ENCODE measurements at regions not wholly inside any gene's neighbourhood (a gene's known extent, or its start where the extent isn't known, plus 50 kb on each side); places are given as distances from the start of the nearest gene placed in this dataset.

DNA sequence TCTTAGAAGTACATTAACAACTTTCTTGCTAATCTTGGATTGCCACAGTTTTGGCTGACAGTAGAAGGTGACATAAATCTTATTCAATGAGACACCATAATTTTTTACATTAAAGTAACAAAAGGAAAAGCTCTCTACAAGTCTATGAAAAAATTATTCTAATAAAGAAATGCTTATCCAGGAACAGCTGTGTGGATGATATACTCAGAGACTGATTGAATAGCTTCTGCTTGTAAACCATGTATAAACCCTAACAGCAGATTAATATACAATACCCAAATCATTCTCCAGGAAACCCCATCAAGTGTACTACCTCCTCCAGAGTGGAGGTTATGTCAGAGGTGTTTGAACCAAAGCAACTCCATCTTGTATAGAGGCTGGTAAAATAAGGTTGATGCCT is 581.4 kb upstream of the PTGER4 start:
- DNase-seq (ENCODE audit: low read depth) = no peak
- H3K4me3 ChIP-seq (ENCODE audit: low read depth, low read length) = no peak overlapping the region
- TF ChIP-seq, protein P1, sequence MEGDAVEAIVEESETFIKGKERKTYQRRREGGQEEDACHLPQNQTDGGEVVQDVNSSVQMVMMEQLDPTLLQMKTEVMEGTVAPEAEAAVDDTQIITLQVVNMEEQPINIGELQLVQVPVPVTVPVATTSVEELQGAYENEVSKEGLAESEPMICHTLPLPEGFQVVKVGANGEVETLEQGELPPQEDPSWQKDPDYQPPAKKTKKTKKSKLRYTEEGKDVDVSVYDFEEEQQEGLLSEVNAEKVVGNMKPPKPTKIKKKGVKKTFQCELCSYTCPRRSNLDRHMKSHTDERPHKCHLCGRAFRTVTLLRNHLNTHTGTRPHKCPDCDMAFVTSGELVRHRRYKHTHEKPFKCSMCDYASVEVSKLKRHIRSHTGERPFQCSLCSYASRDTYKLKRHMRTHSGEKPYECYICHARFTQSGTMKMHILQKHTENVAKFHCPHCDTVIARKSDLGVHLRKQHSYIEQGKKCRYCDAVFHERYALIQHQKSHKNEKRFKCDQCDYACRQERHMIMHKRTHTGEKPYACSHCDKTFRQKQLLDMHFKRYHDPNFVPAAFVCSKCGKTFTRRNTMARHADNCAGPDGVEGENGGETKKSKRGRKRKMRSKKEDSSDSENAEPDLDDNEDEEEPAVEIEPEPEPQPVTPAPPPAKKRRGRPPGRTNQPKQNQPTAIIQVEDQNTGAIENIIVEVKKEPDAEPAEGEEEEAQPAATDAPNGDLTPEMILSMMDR (IDR thresholded peaks at IDR 0.05; ENCODE audit: control insufficient read depth, extremely low read depth, insufficient read depth) = no peak

DNA sequence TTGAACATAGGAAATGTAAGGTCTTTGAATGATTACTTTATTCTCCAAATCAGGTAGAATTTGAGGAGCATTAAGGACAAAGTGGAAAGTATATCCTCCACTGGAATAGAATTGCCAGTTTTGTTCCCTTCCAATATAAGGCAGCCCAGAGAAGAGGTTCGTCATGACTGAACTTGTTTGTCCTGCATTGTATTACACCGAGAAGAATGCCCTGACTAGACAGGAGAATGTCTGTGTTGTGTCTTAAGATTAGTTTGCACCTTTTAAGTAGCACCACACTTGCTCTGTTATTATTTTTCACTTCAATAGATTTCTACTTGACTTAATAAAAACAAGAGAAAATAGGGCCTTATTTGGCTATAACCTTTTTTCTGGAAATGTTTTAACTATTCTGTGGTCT is 586.2 kb upstream of the PTGER4 start:
- no peak for DNase-seq (ENCODE audit: low read depth)
- TF ChIP-seq, protein P1 (IDR thresholded peaks at IDR 0.05; ENCODE audit: control insufficient read depth, extremely low read depth, insufficient read depth) = no peak
- H3K4me3 ChIP-seq (ENCODE audit: low read depth, low read length) = no peak overlapping the region

DNA sequence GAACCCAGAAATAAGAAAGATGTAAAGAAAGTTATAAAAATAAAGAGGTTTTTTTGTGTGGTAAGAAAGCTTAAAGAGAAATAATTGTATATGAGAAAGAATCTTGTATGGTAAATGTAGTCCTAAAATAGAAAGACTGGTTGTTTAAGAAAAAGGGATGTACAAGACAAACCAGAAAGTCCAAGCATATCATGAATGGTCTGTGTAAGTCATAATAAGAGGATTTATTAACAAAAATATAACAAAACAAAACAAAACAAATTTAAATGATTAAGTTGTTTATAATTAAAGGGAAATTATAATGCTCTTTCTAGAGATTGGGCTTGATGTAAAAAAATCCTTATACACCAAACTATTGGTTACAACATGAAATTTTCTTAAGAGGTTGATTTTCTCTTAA is 590.4 kb upstream of the PTGER4 start:
- no peak for DNase-seq (ENCODE audit: low read depth)
- TF ChIP-seq, protein P1 (IDR thresholded peaks at IDR 0.05; ENCODE audit: control insufficient read depth, extremely low read depth, insufficient read depth) = no peak
- H3K4me3 ChIP-seq (ENCODE audit: low read depth, low read length) = no peak overlapping the region

DNA sequence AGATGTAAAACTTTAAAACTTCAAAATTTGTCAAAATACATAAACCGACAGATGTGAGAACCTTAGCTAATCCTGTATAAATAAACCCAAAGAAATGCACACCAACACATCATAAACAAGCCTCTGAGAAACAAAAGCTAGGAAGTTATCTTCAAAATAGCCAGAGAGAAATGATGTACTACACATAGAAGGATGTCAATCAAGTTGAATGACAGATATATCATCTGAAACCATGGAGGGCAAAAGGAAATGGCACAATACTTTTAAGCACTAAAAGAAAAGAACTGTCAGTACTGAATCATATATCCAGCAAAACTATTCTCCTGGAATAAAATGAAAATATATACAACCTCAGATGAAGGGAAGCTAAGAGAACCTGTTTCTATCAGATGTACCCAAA is 595.1 kb upstream of the PTGER4 start:
- DNase-seq (ENCODE audit: low read depth) = no peak
- H3K4me3 ChIP-seq (ENCODE audit: low read depth, low read length) = no peak overlapping the region
- TF ChIP-seq, protein P1 (IDR thresholded peaks at IDR 0.05; ENCODE audit: control insufficient read depth, extremely low read depth, insufficient read depth) = no peak

DNA sequence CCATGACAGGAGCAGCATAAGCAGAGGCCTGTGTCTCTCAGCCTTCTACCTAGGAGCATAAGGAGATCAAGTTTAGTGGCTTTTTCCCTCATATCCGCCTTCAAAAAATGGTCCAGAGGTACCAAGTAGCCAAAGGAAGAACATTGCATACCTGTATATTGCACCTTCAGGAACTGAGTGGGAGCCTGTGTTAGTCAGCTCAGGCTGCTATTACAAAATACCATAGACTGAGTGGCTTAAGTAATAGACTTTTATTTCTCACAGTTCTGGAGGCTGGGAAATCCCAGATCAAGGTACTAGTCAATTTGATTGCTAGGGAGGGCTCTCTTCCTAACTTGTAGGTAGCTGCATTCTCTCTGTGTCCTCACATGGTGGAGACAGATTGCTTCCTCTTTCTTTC is 597.4 kb upstream of the PTGER4 start:
- TF ChIP-seq, protein P1 (IDR thresholded peaks at IDR 0.05; ENCODE audit: control insufficient read depth, extremely low read depth, insufficient read depth) = no peak
- DNase-seq (ENCODE audit: low read depth) = no peak
- H3K4me3 ChIP-seq (ENCODE audit: low read depth, low read length) = no peak overlapping the region

DNA sequence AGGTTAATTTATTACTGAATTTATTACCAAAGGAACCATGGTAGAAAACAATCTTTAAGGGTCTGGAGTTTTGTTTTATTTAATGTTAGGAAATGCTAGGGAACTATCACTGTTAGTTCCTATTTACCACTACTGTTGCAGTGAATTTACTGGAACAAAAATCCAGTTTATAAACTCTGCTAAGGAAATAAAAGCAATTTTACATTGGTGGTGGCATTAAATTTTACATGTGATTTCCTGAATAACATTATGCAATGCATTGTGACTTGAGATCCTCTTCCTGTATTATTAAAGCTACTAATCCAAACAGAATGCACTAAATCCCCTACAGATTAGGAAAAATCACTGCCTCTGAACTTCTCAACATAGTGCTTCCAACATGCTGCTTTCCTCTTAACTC is 599.5 kb upstream of the PTGER4 start:
- TF ChIP-seq, protein P1 (IDR thresholded peaks at IDR 0.05; ENCODE audit: control insufficient read depth, extremely low read depth, insufficient read depth) = no peak
- DNase-seq (ENCODE audit: low read depth) = no peak
- no peak overlapping the region for H3K4me3 ChIP-seq (ENCODE audit: low read depth, low read length)

DNA sequence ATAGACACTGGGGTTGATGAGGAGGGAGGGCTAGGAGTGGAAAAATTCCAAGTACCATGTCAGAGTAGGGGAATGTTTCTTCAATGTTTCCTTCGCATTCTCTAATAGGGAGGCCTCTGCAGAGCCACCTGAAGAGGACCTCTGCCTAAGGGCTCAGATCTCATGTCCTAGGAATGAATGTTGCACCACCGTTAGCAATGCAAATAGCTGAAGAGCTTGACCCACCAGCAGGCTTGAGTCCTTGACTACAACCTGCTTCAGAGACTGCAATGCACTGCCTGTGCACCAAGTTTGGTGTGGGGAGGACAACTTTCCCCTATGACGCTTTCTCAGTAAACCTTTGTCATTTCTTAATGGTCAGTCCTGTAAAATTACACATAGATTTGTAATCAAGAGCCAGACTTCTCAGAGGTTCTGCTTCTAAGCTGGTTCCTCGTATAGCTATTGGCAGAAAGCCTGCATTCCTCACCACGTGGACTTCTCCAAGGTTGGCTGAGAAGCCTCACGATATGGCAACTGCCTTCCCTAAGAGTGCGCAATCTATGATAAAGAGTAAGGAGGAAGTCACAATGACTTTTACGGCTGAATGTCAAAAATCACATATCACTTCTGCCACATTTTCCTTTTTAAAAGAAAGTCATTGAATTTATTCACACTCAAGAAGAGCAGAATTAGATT is 600.7 kb upstream of the PTGER4 start:
- H3K4me3 ChIP-seq (ENCODE audit: low read depth, low read length) = no peak overlapping the region
- TF ChIP-seq, protein P1 (IDR thresholded peaks at IDR 0.05; ENCODE audit: control insufficient read depth, extremely low read depth, insufficient read depth) = no peak
- DNase-seq (ENCODE audit: low read depth) = no peak

Data from LNCaP clone FGC (cell line).